ENCODE measurements at regions not wholly inside any gene's neighbourhood (a gene's known extent, or its start where the extent isn't known, plus 50 kb on each side); places are given as distances from the start of the nearest gene placed in this dataset.
"Not testable (repeated sequence)": the region's sequence is repeated elsewhere in the genome, so short reads cannot be mapped to it uniquely, and the experiment has no call there.

DNA sequence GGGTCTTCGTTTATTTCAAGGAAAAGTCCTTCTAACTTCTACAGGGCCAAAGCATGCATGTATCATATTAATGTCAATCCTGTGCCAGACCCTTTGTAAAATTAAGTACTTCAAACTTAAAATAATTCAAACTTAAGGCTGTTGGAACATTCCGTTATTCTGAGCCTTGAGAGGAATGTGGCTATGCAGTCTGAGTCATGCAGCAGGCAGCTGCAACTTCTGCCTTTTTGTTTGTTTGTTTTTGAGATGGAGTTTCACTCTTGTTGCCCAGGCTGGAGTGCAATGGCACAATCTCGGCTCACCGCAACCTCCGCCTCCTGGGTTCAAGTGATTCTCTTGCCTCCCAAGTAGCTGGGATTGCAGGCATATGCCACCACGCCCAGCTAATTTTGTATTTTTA, 67.0 kb upstream of the WSCD1 start:
- TF ChIP-seq EZH2 (IDR thresholded peaks at IDR 0.05); POLR2AphosphoS5 (IDR thresholded peaks at IDR 0.05; ENCODE audit: borderline replicate concordance, low read depth, low read length): not testable (repeated sequence)

Measured in SK-N-MC (cell line).